ENCODE measurements at regions not wholly inside any gene's neighbourhood (a gene's known extent, or its start where the extent isn't known, plus 50 kb on each side); places are given as distances from the start of the nearest gene placed in this dataset.

GRCh38 chr4:81639248-81639647 is 167.5 kb upstream of the RASGEF1B start:
- TF ChIP-seq POLR2A (IDR thresholded peaks at IDR 0.05; ENCODE audit: low read depth, low read length) = no peak
- FAIRE-seq = no peak

GRCh38 chr4:81638698-81639097 is 167.0 kb upstream of the RASGEF1B start:
- DNase-seq (ENCODE audit: insufficient read length, low spot score) (no peak), FAIRE-seq (no peak)
- no peak for TF ChIP-seq POLR2A (IDR thresholded peaks at IDR 0.05; ENCODE audit: low read depth, low read length)

More at GRCh38 chr4:81639248-81639647, 167.5 kb upstream of the RASGEF1B start:
- no peak for DNase-seq (ENCODE audit: insufficient read length, low spot score)

GRCh38 chr4:81635739-81636138 is 164.0 kb upstream of the RASGEF1B start:
- DNase-seq (ENCODE audit: insufficient read length, low spot score) (no peak), FAIRE-seq (no peak)
- no peak for TF ChIP-seq POLR2A (IDR thresholded peaks at IDR 0.05; ENCODE audit: low read depth, low read length)

- TF ChIP-seq POLR2A (IDR thresholded peaks at IDR 0.05; ENCODE audit: low read depth, low read length) = no peak
- DNase-seq (ENCODE audit: insufficient read length, low spot score) (no peak), FAIRE-seq (no peak)
Observed at GRCh38 chr4:81634766-81635549, 163.3 kb upstream of the RASGEF1B start.

- TF ChIP-seq POLR2A (IDR thresholded peaks at IDR 0.05; ENCODE audit: low read depth, low read length) = no peak
- FAIRE-seq (no peak), DNase-seq (ENCODE audit: insufficient read length, low spot score) (no peak)
Observed at GRCh38 chr4:81634165-81634564, 162.5 kb upstream of the RASGEF1B start.

- DNase-seq (ENCODE audit: insufficient read length, low spot score) = no peak
- no peak for TF ChIP-seq POLR2A (IDR thresholded peaks at IDR 0.05; ENCODE audit: low read depth, low read length)
- no peak for FAIRE-seq
Observed at GRCh38 chr4:81632581-81633299, 161.0 kb upstream of the RASGEF1B start.

- FAIRE-seq = no peak
- DNase-seq (ENCODE audit: insufficient read length, low spot score) = no peak
Observed at GRCh38 chr4:81631958-81632441, 160.3 kb upstream of the RASGEF1B start.

GRCh38 chr4:81629366-81629765 is 157.7 kb upstream of the RASGEF1B start:
- FAIRE-seq (no peak), DNase-seq (ENCODE audit: insufficient read length, low spot score) (no peak)
- no peak for TF ChIP-seq POLR2A (IDR thresholded peaks at IDR 0.05; ENCODE audit: low read depth, low read length)

More at GRCh38 chr4:81631958-81632441, 160.3 kb upstream of the RASGEF1B start:
- no peak for TF ChIP-seq POLR2A (IDR thresholded peaks at IDR 0.05; ENCODE audit: low read depth, low read length)

GRCh38 chr4:81628489-81628888 is 156.8 kb upstream of the RASGEF1B start:
- FAIRE-seq (no peak), DNase-seq (ENCODE audit: insufficient read length, low spot score) (no peak)
- TF ChIP-seq POLR2A (IDR thresholded peaks at IDR 0.05; ENCODE audit: low read depth, low read length) = no peak

- no peak for DNase-seq (ENCODE audit: insufficient read length, low spot score)
- TF ChIP-seq POLR2A (IDR thresholded peaks at IDR 0.05; ENCODE audit: low read depth, low read length) = no peak
- no peak for FAIRE-seq
Observed at GRCh38 chr4:81627590-81627989, 155.9 kb upstream of the RASGEF1B start.

GRCh38 chr4:81626851-81627250 is 155.1 kb upstream of the RASGEF1B start:
- FAIRE-seq = no peak
- no peak for DNase-seq (ENCODE audit: insufficient read length, low spot score)
- no peak for TF ChIP-seq POLR2A (IDR thresholded peaks at IDR 0.05; ENCODE audit: low read depth, low read length)

GRCh38 chr4:81625422-81626417 is 154.0 kb upstream of the RASGEF1B start:
- DNase-seq (ENCODE audit: insufficient read length, low spot score) (no peak), FAIRE-seq (no peak)
- TF ChIP-seq POLR2A (IDR thresholded peaks at IDR 0.05; ENCODE audit: low read depth, low read length) = no peak

- FAIRE-seq (no peak), DNase-seq (ENCODE audit: insufficient read length, low spot score) (no peak)
- TF ChIP-seq POLR2A (IDR thresholded peaks at IDR 0.05; ENCODE audit: low read depth, low read length) = no peak
Observed at GRCh38 chr4:81623434-81623833, 151.7 kb upstream of the RASGEF1B start.

Data from H54 (cell line).